Liver (tissue), 7 donors: ENCODE measurements at regions not wholly inside any gene's neighbourhood (a gene's known extent, or its start where the extent isn't known, plus 50 kb on each side); places are given as distances from the start of the nearest gene placed in this dataset.

Experiments used
- DNase-seq: peaks from one replicate; pipeline ENCODE4 v3.0.0-alpha.2; 2017; ENCODE audit warnings: low spot score
- H3K27ac ChIP-seq, 2 donors: one replicate each; pipeline ENCODE4 v1.7.0; 2013; ENCODE audit warnings: inconsistent platforms in 2 of 2, low read length in 2 of 2, control low read depth in 1 of 2, low read depth in 1 of 2, mild to moderate bottlenecking in 1 of 2
- H3K27me3 ChIP-seq, 4 donors: one replicate each; pipeline versions ENCODE4 v1.6.1 to v1.7.0; 2013; ENCODE audit warnings: low read length in 3 of 4, inconsistent platforms in 1 of 4, mild to moderate bottlenecking in 1 of 4, moderate library complexity in 1 of 4; ENCODE audit not compliant: control insufficient read depth in 4 of 4, insufficient read depth in 4 of 4
- H3K36me3 ChIP-seq, 4 donors: one replicate each; pipeline versions ENCODE4 v1.6.1 to v1.7.0; 2013; ENCODE audit warnings: low read length in 3 of 4, mild to moderate bottlenecking in 3 of 4, low read depth in 1 of 4, moderate library complexity in 1 of 4; ENCODE audit not compliant: control insufficient read depth in 4 of 4, insufficient read depth in 3 of 4
- H3K4me1 ChIP-seq, 4 donors: one replicate each; pipeline versions ENCODE4 v1.6.1 to v1.7.0; 2013; ENCODE audit warnings: low read length in 3 of 4, mild to moderate bottlenecking in 3 of 4, moderate library complexity in 1 of 4; ENCODE audit not compliant: control insufficient read depth in 4 of 4, insufficient read depth in 4 of 4
- H3K4me3 ChIP-seq, 3 donors: one replicate each; pipeline versions ENCODE4 v1.6.1 to v1.7.0; 2013; ENCODE audit warnings: low read length in 3 of 3, control low read depth in 1 of 3, low read depth in 1 of 3, mild to moderate bottlenecking in 1 of 3
- H3K9ac ChIP-seq, 2 donors: one replicate each; pipeline ENCODE4 v1.7.0; 2013; ENCODE audit warnings: low read length in 2 of 2, mild to moderate bottlenecking in 2 of 2, moderate library complexity in 2 of 2, control low read depth in 1 of 2, low read depth in 1 of 2
- H3K9me3 ChIP-seq, 4 donors: one replicate each; pipeline versions ENCODE4 v1.6.1 to v1.7.0; 2013; ENCODE audit warnings: low read length in 3 of 4; ENCODE audit not compliant: control insufficient read depth in 4 of 4
- ATF3 ChIP-seq: IDR thresholded peaks from 2 replicates; pipeline ENCODE4 v1.6.1; 2016; ENCODE audit warnings: antibody characterized with exemption
- CTCF ChIP-seq: fragments of 150-350 bp; IDR thresholded peaks from 2 replicates; pipeline ENCODE4 v1.5.1; 2017; ENCODE audit warnings: improper control_type of control experiment, low read depth, low read length; ENCODE audit not compliant: missing input control
- EGR1 ChIP-seq, 2 donors: IDR thresholded peaks; 2 replicates each; pipeline ENCODE4 v1.6.1; 2016 to 2018; ENCODE audit warnings: antibody characterized with exemption in 2 of 2, low read depth in 2 of 2
- FOXA1 ChIP-seq: IDR thresholded peaks from 2 replicates; pipeline ENCODE4 v1.6.1; 2016; ENCODE audit warnings: antibody characterized with exemption
- FOXA2 ChIP-seq: IDR thresholded peaks from 2 replicates; pipeline ENCODE4 v1.6.1; 2016; ENCODE audit warnings: antibody characterized with exemption
- GABPA ChIP-seq, 2 donors: IDR thresholded peaks in 1 of 2; conservative IDR thresholded peaks in 1 of 2; 2 replicates each; pipeline ENCODE4 v1.6.1; 2016; ENCODE audit warnings: antibody characterized with exemption in 2 of 2, mild to moderate bottlenecking in 1 of 2, moderate library complexity in 1 of 2
- HNF4A ChIP-seq, 2 donors: conservative IDR thresholded peaks; 2 replicates each; pipeline ENCODE4 v1.6.1; 2016; ENCODE audit warnings: antibody characterized with exemption in 2 of 2, mild to moderate bottlenecking in 2 of 2
- HNF4G ChIP-seq: IDR thresholded peaks from 2 replicates; pipeline ENCODE4 v1.6.1; 2016; ENCODE audit warnings: antibody characterized with exemption
- JUND ChIP-seq, 2 donors: IDR thresholded peaks; 2 replicates each; pipeline ENCODE4 v1.6.1; 2016; ENCODE audit warnings: antibody characterized with exemption in 2 of 2
- NR2F2 ChIP-seq: IDR thresholded peaks from 2 replicates; pipeline ENCODE4 v1.6.1; 2016; ENCODE audit warnings: antibody characterized with exemption
- RAD21 ChIP-seq, 2 donors: IDR thresholded peaks; 2 replicates each; pipeline ENCODE4 v1.6.1; 2016; ENCODE audit warnings: antibody characterized with exemption in 2 of 2, mild to moderate bottlenecking in 2 of 2
- REST ChIP-seq: IDR thresholded peaks from 2 replicates; pipeline ENCODE4 v1.6.1; 2016; ENCODE audit warnings: antibody characterized with exemption, mild to moderate bottlenecking
- RXRA ChIP-seq, 2 donors: IDR thresholded peaks; 2 replicates each; pipeline ENCODE4 v1.6.1; 2017 to 2018; ENCODE audit warnings: antibody characterized with exemption in 2 of 2, mild to moderate bottlenecking in 1 of 2
- SP1 ChIP-seq: IDR thresholded peaks from 2 replicates; pipeline ENCODE4 v1.6.1; 2018; ENCODE audit warnings: antibody characterized with exemption, mild to moderate bottlenecking
- TAF1 ChIP-seq: conservative IDR thresholded peaks from 2 replicates; pipeline ENCODE4 v1.6.1; 2016; ENCODE audit warnings: antibody characterized with exemption, mild to moderate bottlenecking
- YY1 ChIP-seq: IDR thresholded peaks from 2 replicates; pipeline ENCODE4 v1.6.1; 2016; ENCODE audit warnings: antibody characterized with exemption, mild to moderate bottlenecking
- ZBTB33 ChIP-seq: IDR thresholded peaks from 2 replicates; pipeline ENCODE4 v1.6.1; 2016; ENCODE audit warnings: antibody characterized with exemption
- TF ChIP-seq, protein P1 (sequence below): IDR thresholded peaks from 2 replicates; pipeline ENCODE4 v1.6.1; 2016; ENCODE audit warnings: antibody characterized with exemption
- donor health status: healthy.
- donor health status: healthy.
- donor health status: healthy.
- donor health status: healthy.

- TF ChIP-seq REST (no peak), RXRA (IDR thresholded peaks at IDR 0.05) (no peak), CTCF (no peak), JUND (IDR thresholded peaks at IDR 0.05) (no peak)
Measured at GRCh38 chr7:112962815-112963214, 123.8 kb downstream of the GPR85 start (continued).

DNA sequence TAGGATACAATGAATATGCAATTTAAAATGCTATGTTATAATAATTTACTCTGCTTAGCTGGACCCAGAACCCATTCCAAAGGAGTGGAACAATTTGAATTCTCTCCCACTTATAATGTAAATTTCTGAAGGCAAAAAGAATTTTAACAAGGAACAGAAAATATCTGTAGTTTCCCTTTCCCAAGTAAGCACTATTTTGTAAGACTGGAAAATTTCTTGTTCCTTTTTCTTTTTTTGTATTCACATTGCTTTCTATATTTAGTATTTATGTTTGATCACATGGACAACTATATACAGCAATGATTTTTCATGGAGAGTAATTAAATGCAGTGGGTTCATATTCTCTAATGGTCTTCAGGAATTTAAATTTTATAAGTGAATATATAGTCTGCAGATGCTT is 127.4 kb downstream of the GPR85 start:
- H3K4me3 ChIP-seq, result no peak overlapping the region
- H3K27me3 ChIP-seq, result no peaks in the 10 kb centered on the region
- H3K4me1 ChIP-seq, result no peaks in the 10 kb centered on the region
- DNase-seq, result no peak
- no peak for TF ChIP-seq REST
- no peak for TF ChIP-seq RAD21 (IDR thresholded peaks at IDR 0.05)
- TF ChIP-seq NR2F2, result no peak
- no peak for TF ChIP-seq CTCF
- no peak for TF ChIP-seq GABPA (IDR thresholded peaks at IDR 0.05 in 1 of 2, conservative IDR thresholded peaks at IDR 0.05 in 1 of 2)
- no peak for TF ChIP-seq ATF3
- TF ChIP-seq YY1, result no peak
- TF ChIP-seq JUND (IDR thresholded peaks at IDR 0.05), result no peak
- no peak for TF ChIP-seq EGR1 (IDR thresholded peaks at IDR 0.05; ENCODE audit: low read depth in 2 of 2)
- TF ChIP-seq, protein P1, sequence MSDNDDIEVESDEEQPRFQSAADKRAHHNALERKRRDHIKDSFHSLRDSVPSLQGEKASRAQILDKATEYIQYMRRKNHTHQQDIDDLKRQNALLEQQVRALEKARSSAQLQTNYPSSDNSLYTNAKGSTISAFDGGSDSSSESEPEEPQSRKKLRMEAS, result no peak
- TF ChIP-seq RXRA (IDR thresholded peaks at IDR 0.05), result no peak
- no peak for TF ChIP-seq SP1
- no peak for TF ChIP-seq FOXA2
- no peak for TF ChIP-seq ZBTB33
- no peak for TF ChIP-seq HNF4G
- no peak for TF ChIP-seq HNF4A (conservative IDR thresholded peaks at IDR 0.05)
- no peak for TF ChIP-seq TAF1
- no peak for TF ChIP-seq FOXA1
- no peaks in the 10 kb centered on the region for H3K36me3 ChIP-seq
- H3K9me3 ChIP-seq, result no peaks in the 10 kb centered on the region
- H3K9ac ChIP-seq, result no peak overlapping the region
- H3K27ac ChIP-seq, result no peak overlapping the region
